Liver (tissue), 8 donors: ENCODE measurements at regions not wholly inside any gene's neighbourhood (a gene's known extent, or its start where the extent isn't known, plus 50 kb on each side); places are given as distances from the start of the nearest gene placed in this dataset.

Experiments
- DNase-seq: peaks from one replicate; pipeline ENCODE4 v3.0.0-alpha.2; 2017; ENCODE audit warnings: low spot score
- H3K27ac ChIP-seq, 2 donors: one replicate each; pipeline ENCODE4 v1.7.0; 2013; ENCODE audit warnings: inconsistent platforms in 2 of 2, low read length in 2 of 2, control low read depth in 1 of 2, low read depth in 1 of 2, mild to moderate bottlenecking in 1 of 2
- H3K27me3 ChIP-seq, 4 donors: one replicate each; pipeline versions ENCODE4 v1.6.1 to v1.7.0; 2013; ENCODE audit warnings: low read length in 3 of 4, inconsistent platforms in 1 of 4, mild to moderate bottlenecking in 1 of 4, moderate library complexity in 1 of 4; ENCODE audit not compliant: control insufficient read depth in 4 of 4, insufficient read depth in 4 of 4
- H3K36me3 ChIP-seq, 4 donors: one replicate each; pipeline versions ENCODE4 v1.6.1 to v1.7.0; 2013; ENCODE audit warnings: low read length in 3 of 4, mild to moderate bottlenecking in 3 of 4, low read depth in 1 of 4, moderate library complexity in 1 of 4; ENCODE audit not compliant: control insufficient read depth in 4 of 4, insufficient read depth in 3 of 4
- H3K4me1 ChIP-seq, 4 donors: one replicate each; pipeline versions ENCODE4 v1.6.1 to v1.7.0; 2013; ENCODE audit warnings: low read length in 3 of 4, mild to moderate bottlenecking in 3 of 4, moderate library complexity in 1 of 4; ENCODE audit not compliant: control insufficient read depth in 4 of 4, insufficient read depth in 4 of 4
- H3K4me3 ChIP-seq, 3 donors: one replicate each; pipeline versions ENCODE4 v1.6.1 to v1.7.0; 2013; ENCODE audit warnings: low read length in 3 of 3, control low read depth in 1 of 3, low read depth in 1 of 3, mild to moderate bottlenecking in 1 of 3
- H3K9ac ChIP-seq, 2 donors: one replicate each; pipeline ENCODE4 v1.7.0; 2013; ENCODE audit warnings: low read length in 2 of 2, mild to moderate bottlenecking in 2 of 2, moderate library complexity in 2 of 2, control low read depth in 1 of 2, low read depth in 1 of 2
- H3K9me3 ChIP-seq, 4 donors: one replicate each; pipeline versions ENCODE4 v1.6.1 to v1.7.0; 2013; ENCODE audit warnings: low read length in 3 of 4; ENCODE audit not compliant: control insufficient read depth in 4 of 4
- EGR1 ChIP-seq, 2 donors: IDR thresholded peaks; 2 replicates each; pipeline ENCODE4 v1.6.1; 2016 to 2018; ENCODE audit warnings: antibody characterized with exemption in 2 of 2, low read depth in 2 of 2
- FOXA1 ChIP-seq: IDR thresholded peaks from 2 replicates; pipeline ENCODE4 v1.6.1; 2016; ENCODE audit warnings: antibody characterized with exemption
- FOXA2 ChIP-seq: IDR thresholded peaks from 2 replicates; pipeline ENCODE4 v1.6.1; 2016; ENCODE audit warnings: antibody characterized with exemption
- GABPA ChIP-seq, 2 donors: IDR thresholded peaks in 1 of 2; conservative IDR thresholded peaks in 1 of 2; 2 replicates each; pipeline ENCODE4 v1.6.1; 2016; ENCODE audit warnings: antibody characterized with exemption in 2 of 2, mild to moderate bottlenecking in 1 of 2, moderate library complexity in 1 of 2
- HNF4A ChIP-seq, 2 donors: conservative IDR thresholded peaks; 2 replicates each; pipeline ENCODE4 v1.6.1; 2016; ENCODE audit warnings: antibody characterized with exemption in 2 of 2, mild to moderate bottlenecking in 2 of 2
- HNF4G ChIP-seq: IDR thresholded peaks from 2 replicates; pipeline ENCODE4 v1.6.1; 2016; ENCODE audit warnings: antibody characterized with exemption
- MAX ChIP-seq: IDR thresholded peaks from 2 replicates; pipeline ENCODE4 v1.6.1; 2016; ENCODE audit warnings: antibody characterized with exemption
- NR2F2 ChIP-seq: IDR thresholded peaks from 2 replicates; pipeline ENCODE4 v1.6.1; 2016; ENCODE audit warnings: antibody characterized with exemption
- RAD21 ChIP-seq, 2 donors: IDR thresholded peaks; 2 replicates each; pipeline ENCODE4 v1.6.1; 2016; ENCODE audit warnings: antibody characterized with exemption in 2 of 2, mild to moderate bottlenecking in 2 of 2
- REST ChIP-seq: IDR thresholded peaks from 2 replicates; pipeline ENCODE4 v1.6.1; 2016; ENCODE audit warnings: antibody characterized with exemption, mild to moderate bottlenecking
- RXRA ChIP-seq, 2 donors: IDR thresholded peaks; 2 replicates each; pipeline ENCODE4 v1.6.1; 2017 to 2018; ENCODE audit warnings: antibody characterized with exemption in 2 of 2, mild to moderate bottlenecking in 1 of 2
- SP1 ChIP-seq: IDR thresholded peaks from 2 replicates; pipeline ENCODE4 v1.6.1; 2018; ENCODE audit warnings: antibody characterized with exemption, mild to moderate bottlenecking
- TAF1 ChIP-seq: conservative IDR thresholded peaks from 2 replicates; pipeline ENCODE4 v1.6.1; 2016; ENCODE audit warnings: antibody characterized with exemption, mild to moderate bottlenecking
- ZBTB33 ChIP-seq: IDR thresholded peaks from 2 replicates; pipeline ENCODE4 v1.6.1; 2016; ENCODE audit warnings: antibody characterized with exemption
- WGBS: extraction: QIAGEN DNeasy Blood & Tissue Kit; methylation state at CpG from one replicate; pipeline ENCODE4 v1.1.7; 2013; 5-methylcytosine and 5-hydroxymethylcytosine counted together
- TF ChIP-seq, protein P1 (sequence below): fragments of 150-350 bp; IDR thresholded peaks from 2 replicates; pipeline ENCODE4 v1.5.1; 2017; ENCODE audit warnings: improper control_type of control experiment, low read depth, low read length; ENCODE audit not compliant: missing input control
- TF ChIP-seq, protein P2 (sequence below): IDR thresholded peaks from 2 replicates; pipeline ENCODE4 v1.6.1; 2016; ENCODE audit warnings: antibody characterized with exemption
- donor health status: healthy.
- donor health status: healthy.
- donor health status: healthy.
- donor health status: healthy.
- donor health status: healthy.

GRCh38 chr7:80018941-80019808 lies 115.5 kb upstream of the GNAI1 start:
- no peaks in the 10 kb centered on the region for H3K4me1 ChIP-seq
- 36% methylated on average over 9 of the region's 9 CpGs for WGBS
- H3K27ac ChIP-seq = no peak overlapping the region
- DNase-seq = peak; percentile 51
- H3K9me3 ChIP-seq = no peaks in the 10 kb centered on the region
- no peaks in the 10 kb centered on the region for H3K27me3 ChIP-seq
- no peaks in the 10 kb centered on the region for H3K36me3 ChIP-seq
- TF ChIP-seq, protein P1, sequence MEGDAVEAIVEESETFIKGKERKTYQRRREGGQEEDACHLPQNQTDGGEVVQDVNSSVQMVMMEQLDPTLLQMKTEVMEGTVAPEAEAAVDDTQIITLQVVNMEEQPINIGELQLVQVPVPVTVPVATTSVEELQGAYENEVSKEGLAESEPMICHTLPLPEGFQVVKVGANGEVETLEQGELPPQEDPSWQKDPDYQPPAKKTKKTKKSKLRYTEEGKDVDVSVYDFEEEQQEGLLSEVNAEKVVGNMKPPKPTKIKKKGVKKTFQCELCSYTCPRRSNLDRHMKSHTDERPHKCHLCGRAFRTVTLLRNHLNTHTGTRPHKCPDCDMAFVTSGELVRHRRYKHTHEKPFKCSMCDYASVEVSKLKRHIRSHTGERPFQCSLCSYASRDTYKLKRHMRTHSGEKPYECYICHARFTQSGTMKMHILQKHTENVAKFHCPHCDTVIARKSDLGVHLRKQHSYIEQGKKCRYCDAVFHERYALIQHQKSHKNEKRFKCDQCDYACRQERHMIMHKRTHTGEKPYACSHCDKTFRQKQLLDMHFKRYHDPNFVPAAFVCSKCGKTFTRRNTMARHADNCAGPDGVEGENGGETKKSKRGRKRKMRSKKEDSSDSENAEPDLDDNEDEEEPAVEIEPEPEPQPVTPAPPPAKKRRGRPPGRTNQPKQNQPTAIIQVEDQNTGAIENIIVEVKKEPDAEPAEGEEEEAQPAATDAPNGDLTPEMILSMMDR = peak; percentile 77
- no peak for TF ChIP-seq RXRA (IDR thresholded peaks at IDR 0.05)
- no peak for TF ChIP-seq FOXA2
- TF ChIP-seq RAD21 (IDR thresholded peaks at IDR 0.05) = peak; percentile 69 to 82
- no peak overlapping the region for H3K4me3 ChIP-seq
- H3K9ac ChIP-seq = no peak overlapping the region

GRCh38 chr7:80017101-80017698 lies 117.4 kb upstream of the GNAI1 start:
- no peaks in the 10 kb centered on the region for H3K27me3 ChIP-seq
- H3K9ac ChIP-seq = no peak overlapping the region
- DNase-seq = no peak
- WGBS = 69% methylated on average over 2 of the region's 2 CpGs
- no peak overlapping the region for H3K4me3 ChIP-seq
- H3K36me3 ChIP-seq = no peaks in the 10 kb centered on the region
- H3K4me1 ChIP-seq = no peaks in the 10 kb centered on the region
- no peaks in the 10 kb centered on the region for H3K9me3 ChIP-seq
- no peak overlapping the region for H3K27ac ChIP-seq
- TF ChIP-seq FOXA1 (no peak), HNF4A (conservative IDR thresholded peaks at IDR 0.05) (no peak), NR2F2 (no peak), REST (no peak), HNF4G (no peak), GABPA (IDR thresholded peaks at IDR 0.05 in 1 of 2, conservative IDR thresholded peaks at IDR 0.05 in 1 of 2) (no peak), EGR1 (IDR thresholded peaks at IDR 0.05; ENCODE audit: low read depth in 2 of 2) (no peak), FOXA2 (no peak), RAD21 (IDR thresholded peaks at IDR 0.05) (no peak), ZBTB33 (no peak), SP1 (no peak), MAX (no peak), TAF1 (no peak)
- TF ChIP-seq, protein P1 = no peak
- TF ChIP-seq, protein P2, sequence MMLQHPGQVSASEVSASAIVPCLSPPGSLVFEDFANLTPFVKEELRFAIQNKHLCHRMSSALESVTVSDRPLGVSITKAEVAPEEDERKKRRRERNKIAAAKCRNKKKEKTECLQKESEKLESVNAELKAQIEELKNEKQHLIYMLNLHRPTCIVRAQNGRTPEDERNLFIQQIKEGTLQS = no peak
